Naive thymus-derived CD4-positive, alpha-beta T cell (primary cell): ENCODE measurements at regions not wholly inside any gene's neighbourhood (a gene's known extent, or its start where the extent isn't known, plus 50 kb on each side); places are given as distances from the start of the nearest gene placed in this dataset.
A peak's percentile ranks its signal among the peaks of the same experiment; 100 is the strongest.

Source experiments
- ATAC-seq: fragments of 150-1000 bp; cut with Tn5 transposase; 2 replicates; pipeline ENCODE4 v1.10.0; 2021; ENCODE audit warnings: mild to moderate bottlenecking, moderate library complexity
- CTCF ChIA-PET: fragments of 350-600 bp; sonication (Branson Sonifier 250); formaldehyde crosslinking; loops from one replicate; lab custom pipeline; 2021; ENCODE audit warnings: antibody characterized with exemption; lab: Charles Lee
- POLR2A ChIA-PET: fragments of 350-600 bp; sonication (Branson Sonifier 250); formaldehyde crosslinking; loops from one replicate; lab custom pipeline; 2021; ENCODE audit warnings: antibody characterized with exemption, inconsistent platforms; lab: Charles Lee
- DNase-seq, 9 donors: peaks; one replicate each; pipeline versions ENCODE4 v3.0.0 to v3.0.0-alpha.2; 2020 to 2022; ENCODE audit warnings: mixed read lengths in 1 of 9
- H3K27ac ChIP-seq: one replicate; pipeline ENCODE4 v1.7.0; 2013; ENCODE audit warnings: mild to moderate bottlenecking, low read depth, low read length, moderate library complexity
- H3K27me3 ChIP-seq, 2 donors: one replicate each; pipeline ENCODE4 v1.7.0; 2013; ENCODE audit warnings: low read length in 2 of 2, mild to moderate bottlenecking in 2 of 2, moderate library complexity in 2 of 2; ENCODE audit not compliant: control insufficient read depth in 2 of 2, insufficient read depth in 2 of 2
- H3K36me3 ChIP-seq, 3 experiments: 1 replicate in 2 of 3; 2 replicates in 1 of 3; pipeline ENCODE4 v1.7.0; 2013; ENCODE audit warnings: low read length in 3 of 3, mild to moderate bottlenecking in 3 of 3, moderate library complexity in 1 of 3; ENCODE audit not compliant: insufficient read depth in 3 of 3, control insufficient read depth in 2 of 3
- H3K4me1 ChIP-seq, 2 donors: one replicate each; pipeline ENCODE4 v1.7.0; 2013; ENCODE audit warnings: low read length in 2 of 2, mild to moderate bottlenecking in 2 of 2, moderate library complexity in 1 of 2; ENCODE audit not compliant: control insufficient read depth in 2 of 2, insufficient read depth in 2 of 2
- H3K4me3 ChIP-seq: 2 replicates; pipeline ENCODE4 v1.7.0; 2013; ENCODE audit warnings: mild to moderate bottlenecking, low read length
- H3K9me3 ChIP-seq, 3 experiments: 1 replicate in 2 of 3; 2 replicates in 1 of 3; pipeline ENCODE4 v1.7.0; 2013; ENCODE audit warnings: low read length in 3 of 3; ENCODE audit not compliant: control insufficient read depth in 2 of 3
- H3K27ac Mint-ChIP-seq, 9 donors: one replicate each; pipeline ENCODE4 v1.8.0; 2020 to 2022; ENCODE audit warnings: mixed read lengths in 9 of 9, mild to moderate bottlenecking in 8 of 9, moderate library complexity in 5 of 9, inconsistent platforms in 2 of 9
- H3K27me3 Mint-ChIP-seq, 5 donors: one replicate each; pipeline ENCODE4 v1.8.0; 2021 to 2022; ENCODE audit warnings: mixed read lengths in 5 of 5, mild to moderate bottlenecking in 1 of 5
- H3K36me3 Mint-ChIP-seq, 5 donors: one replicate each; pipeline ENCODE4 v1.8.0; 2020 to 2022; ENCODE audit warnings: mixed read lengths in 5 of 5, mild to moderate bottlenecking in 3 of 5, inconsistent platforms in 1 of 5
- H3K4me1 Mint-ChIP-seq, 7 donors: one replicate each; pipeline ENCODE4 v1.8.0; 2020 to 2022; ENCODE audit warnings: mixed read lengths in 7 of 7, mild to moderate bottlenecking in 3 of 7, inconsistent platforms in 1 of 7
- H3K4me3 Mint-ChIP-seq, 10 donors: one replicate each; pipeline ENCODE4 v1.8.0; 2020 to 2022; ENCODE audit warnings: mild to moderate bottlenecking in 10 of 10, mixed read lengths in 10 of 10, moderate library complexity in 6 of 10, inconsistent platforms in 2 of 10
- H3K9me3 Mint-ChIP-seq, 11 donors: one replicate each; pipeline ENCODE4 v1.8.0; 2020 to 2022; ENCODE audit warnings: mixed read lengths in 11 of 11, mild to moderate bottlenecking in 4 of 11, inconsistent platforms in 1 of 11, moderate library complexity in 1 of 11
- intact Hi-C, 2 donors: fragments of 100-400 bp; cut with micrococcal nuclease; formaldehyde crosslinking; loops; one replicate each; pipeline ENCODE4 v1.15.1; 2023

DNA sequence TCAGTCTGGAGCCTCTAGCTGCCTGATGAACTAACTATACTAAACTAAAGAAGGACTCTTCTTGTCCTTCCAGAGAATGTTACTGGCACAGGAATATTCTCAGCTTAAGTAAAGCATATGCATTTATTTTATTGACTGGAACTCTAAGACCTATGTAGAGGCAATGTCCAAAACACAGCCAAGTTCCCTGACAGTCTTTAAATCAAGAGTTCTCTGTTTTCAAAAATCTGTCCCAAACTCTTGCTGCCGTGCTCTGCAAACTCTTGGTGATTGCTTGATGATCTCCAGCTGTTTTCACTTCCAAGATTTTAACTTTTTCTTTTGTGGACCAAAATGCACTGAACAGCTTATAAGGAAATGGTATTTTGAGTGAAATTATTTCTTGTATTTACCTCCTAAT is 67.5 kb upstream of the DAAM1 start:
- H3K27ac Mint-ChIP-seq, result no peak overlapping the region
- no peaks in the 10 kb centered on the region for H3K4me1 ChIP-seq
- ChIA-PET CTCF (interaction anchor here (1.4 to 1.6 kb wide), 3 partner anchors 9 to 456 kb away, joined by 3 to 4 read pairs (median 4); partner anchors contain the start of gene CCDC175), POLR2A (no interaction called here)
- H3K4me1 Mint-ChIP-seq, result peaks cover 0 to 2% (median 0%) of the 10 kb centered on the region in 7 donors
- H3K4me3 ChIP-seq, result no peak overlapping the region
- no peak for DNase-seq
- H3K27me3 ChIP-seq, result peaks cover 0 to 3% of the 10 kb centered on the region in 2 donors
- ATAC-seq, result no peak
- H3K9me3 Mint-ChIP-seq, result no peaks in the 10 kb centered on the region
- no peaks in the 10 kb centered on the region for H3K36me3 Mint-ChIP-seq
- H3K36me3 ChIP-seq, result no peaks in the 10 kb centered on the region
- no peaks in the 10 kb centered on the region for H3K9me3 ChIP-seq
- intact Hi-C loops, result loop anchor here in 1 of 2 donors (10.0 kb wide), 1 partner anchor 234 kb away; no protein-coding TSS in a partner anchor
- H3K27me3 Mint-ChIP-seq, result peaks cover 5 to 39% (median 15%) of the 10 kb centered on the region in 5 donors
- H3K4me3 Mint-ChIP-seq, result no peak overlapping the region
- H3K27ac ChIP-seq, result no peak overlapping the region

DNA sequence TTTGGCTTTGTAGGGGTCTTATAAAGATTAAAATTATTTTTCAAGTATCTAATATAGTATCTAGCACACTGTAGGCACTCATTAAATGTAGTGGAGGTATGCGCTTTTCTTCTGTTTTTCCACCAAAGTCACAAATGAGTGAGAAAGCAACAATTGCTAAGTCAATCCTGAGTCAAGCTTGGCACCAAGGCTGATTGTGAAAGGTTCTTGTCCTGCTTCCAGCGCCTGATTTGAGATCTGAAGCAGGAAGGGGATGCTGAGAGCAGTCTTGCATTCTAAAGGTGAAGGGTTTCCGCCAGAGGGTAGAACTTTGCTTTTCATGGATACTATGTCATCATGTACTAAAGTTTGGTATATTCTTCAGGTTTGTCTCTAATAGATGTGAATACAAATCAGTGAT is 64.9 kb upstream of the DAAM1 start:
- ChIA-PET POLR2A (no interaction called here), CTCF (interaction anchor here (1.4 to 2.9 kb wide), 2 partner anchors 320 to 622 kb away, joined by 5 to 10 read pairs; no protein-coding TSS in a partner anchor)
- H3K27ac Mint-ChIP-seq, result no peak overlapping the region
- peaks cover 0 to 2% (median 0%) of the 10 kb centered on the region in 7 donors for H3K4me1 Mint-ChIP-seq
- DNase-seq (no peak), ATAC-seq (no peak)
- no peaks in the 10 kb centered on the region for H3K9me3 Mint-ChIP-seq
- no peak overlapping the region for H3K4me3 ChIP-seq
- H3K36me3 Mint-ChIP-seq, result no peaks in the 10 kb centered on the region
- H3K4me1 ChIP-seq, result no peaks in the 10 kb centered on the region
- no peak overlapping the region for H3K4me3 Mint-ChIP-seq
- no peaks in the 10 kb centered on the region for H3K9me3 ChIP-seq
- H3K27ac ChIP-seq, result no peak overlapping the region
- peaks cover 5 to 37% (median 17%) of the 10 kb centered on the region in 5 donors for H3K27me3 Mint-ChIP-seq
- H3K27me3 ChIP-seq, result peaks cover 0 to 3% of the 10 kb centered on the region in 2 donors
- intact Hi-C loops, result loop anchor here in 1 of 2 donors (10.0 kb wide), 1 partner anchor 231 kb away; no protein-coding TSS in a partner anchor
- no peaks in the 10 kb centered on the region for H3K36me3 ChIP-seq

DNA sequence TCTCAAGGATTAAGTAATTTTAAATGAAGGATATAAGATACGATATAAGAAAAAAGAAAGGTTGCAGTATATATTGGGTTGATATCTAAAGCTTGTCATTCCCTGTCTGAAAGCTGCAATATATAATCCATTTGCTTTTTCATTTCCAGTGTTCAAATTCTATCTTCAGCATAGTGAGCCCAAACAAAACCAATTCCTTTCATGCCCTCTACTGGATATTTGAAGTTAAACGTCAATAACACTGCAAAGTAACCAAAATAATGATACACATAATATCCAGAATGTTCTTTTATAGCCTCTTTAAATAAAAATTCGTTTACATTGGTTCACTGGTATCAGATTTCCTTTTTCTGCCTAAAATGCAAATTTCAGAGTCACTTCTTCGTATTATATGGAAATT is 64.5 kb upstream of the DAAM1 start:
- Mint-ChIP-seq H3K36me3 (no peaks in the 10 kb centered on the region), H3K9me3 (no peaks in the 10 kb centered on the region), H3K27ac (no peak overlapping the region), H3K27me3 (peaks cover 5 to 41% (median 17%) of the 10 kb centered on the region in 5 donors), H3K4me1 (peaks cover 0 to 2% (median 0%) of the 10 kb centered on the region in 7 donors), H3K4me3 (no peak overlapping the region)
- Histone ChIP-seq H3K4me1 (no peaks in the 10 kb centered on the region), H3K27ac (no peak overlapping the region), H3K36me3 (no peaks in the 10 kb centered on the region), H3K4me3 (no peak overlapping the region), H3K27me3 (peaks cover 0 to 3% of the 10 kb centered on the region in 2 donors), H3K9me3 (no peaks in the 10 kb centered on the region)
- ATAC-seq (no peak), DNase-seq (no peak)
- POLR2A ChIA-PET, result no interaction called here
- CTCF ChIA-PET, result interaction anchor here (1.0 to 2.9 kb wide), 5 partner anchors 315 to 623 kb away, joined by 3 to 23 read pairs (median 5); partner anchors contain the start of gene CCDC175
- intact Hi-C loops, result loop anchor here in 1 of 2 donors (1.0 to 10.0 kb wide), 2 partner anchors 231 to 623 kb away; no protein-coding TSS in a partner anchor

DNA sequence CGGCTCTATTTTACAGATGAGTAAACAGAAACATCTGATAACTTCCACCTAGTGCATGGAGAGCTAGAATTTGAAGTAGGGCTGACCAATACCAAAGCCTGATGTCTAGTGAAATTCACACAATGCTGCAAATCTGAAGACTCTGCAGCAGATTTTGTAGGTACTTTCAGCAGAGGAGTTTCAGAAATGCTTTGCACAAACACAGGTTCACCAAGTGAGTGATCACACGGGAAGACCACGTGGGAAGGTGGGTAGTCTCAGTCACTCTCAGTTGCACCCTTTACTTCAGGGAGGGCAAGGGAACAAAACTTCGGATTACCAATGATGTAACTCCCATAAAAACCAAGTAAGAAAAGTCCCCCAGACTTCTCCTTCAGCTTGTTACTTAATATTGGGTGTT is 63.3 kb upstream of the DAAM1 start:
- Mint-ChIP-seq H3K27me3 (peaks cover 11 to 33% (median 17%) of the 10 kb centered on the region in 5 donors), H3K27ac (no peak overlapping the region), H3K4me3 (no peak overlapping the region), H3K36me3 (no peaks in the 10 kb centered on the region), H3K9me3 (no peaks in the 10 kb centered on the region), H3K4me1 (peaks cover 0 to 2% (median 0%) of the 10 kb centered on the region in 7 donors)
- Histone ChIP-seq H3K4me1 (no peaks in the 10 kb centered on the region), H3K27me3 (peaks cover 0 to 3% of the 10 kb centered on the region in 2 donors), H3K36me3 (no peaks in the 10 kb centered on the region), H3K4me3 (no peak overlapping the region), H3K27ac (no peak overlapping the region), H3K9me3 (no peaks in the 10 kb centered on the region)
- POLR2A ChIA-PET, result no interaction called here
- no peak for ATAC-seq
- intact Hi-C loops, result loop anchor here (5.0 to 10.0 kb wide), 5 partner anchors 197 to 1057 kb away; no protein-coding TSS in a partner anchor
- no peak for DNase-seq
- CTCF ChIA-PET, result interaction anchor here (1.2 to 2.9 kb wide), 5 partner anchors 64 to 624 kb away, joined by 3 to 23 read pairs (median 10); partner anchors contain the start of genes CCDC175 and DAAM1

DNA sequence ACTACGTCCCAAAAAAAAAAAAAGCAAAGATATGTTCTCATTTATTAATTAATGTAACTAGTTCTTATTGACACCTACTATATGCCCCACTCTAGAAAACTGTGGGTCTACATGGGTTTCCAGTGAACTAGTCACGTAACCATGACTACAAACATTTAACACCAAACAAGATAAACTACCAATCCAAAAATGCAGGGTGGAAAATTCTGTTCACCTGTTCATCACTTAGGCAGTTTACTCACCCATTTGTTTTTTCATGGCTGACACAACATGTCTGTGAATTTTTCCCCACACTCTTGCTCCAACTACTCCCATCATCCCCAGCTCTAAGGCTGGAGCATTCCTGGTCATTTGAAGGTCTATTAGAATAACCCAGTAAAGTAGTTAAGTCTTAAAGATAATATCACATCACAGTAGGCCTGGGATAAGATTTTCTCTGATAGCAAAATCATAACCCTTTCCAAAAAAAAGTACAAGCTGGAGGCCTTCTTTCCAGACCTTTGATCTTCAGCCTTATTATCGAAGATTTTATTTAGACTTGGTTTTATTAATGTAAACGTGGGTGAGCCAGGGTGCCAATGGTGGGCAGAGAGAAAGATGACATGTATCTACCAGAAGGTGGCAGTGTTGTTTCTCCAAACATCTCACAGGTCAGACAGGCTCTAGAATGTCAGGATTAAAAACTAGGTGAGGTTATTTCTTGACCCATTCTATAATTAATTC is 61.6 kb upstream of the DAAM1 start:
- no peak overlapping the region for H3K4me3 ChIP-seq
- H3K27ac ChIP-seq, result no peak overlapping the region
- Mint-ChIP-seq H3K4me3 (no peak overlapping the region), H3K27me3 (peaks cover 14 to 30% (median 17%) of the 10 kb centered on the region in 5 donors), H3K9me3 (no peaks in the 10 kb centered on the region), H3K4me1 (no peaks in the 10 kb centered on the region), H3K36me3 (no peaks in the 10 kb centered on the region), H3K27ac (no peak overlapping the region)
- ChIA-PET CTCF (interaction anchor here (0.6 to 2.8 kb wide), 5 partner anchors 312 to 450 kb away, joined by 3 to 23 read pairs (median 6); partner anchors contain the start of gene CCDC175), POLR2A (interaction anchor here (0.6 kb wide), 1 partner anchor 114 kb away, joined by 4 read pairs; no protein-coding TSS in a partner anchor)
- no peaks in the 10 kb centered on the region for H3K4me1 ChIP-seq
- no peaks in the 10 kb centered on the region for H3K9me3 ChIP-seq
- DNase-seq (peak in 6 of 9 donors; percentile 35 to 65 (median 56)), ATAC-seq (peak; percentile 82)
- peaks cover 0 to 3% of the 10 kb centered on the region in 2 donors for H3K27me3 ChIP-seq
- H3K36me3 ChIP-seq, result no peaks in the 10 kb centered on the region
- intact Hi-C loops, result loop anchor here (1.0 to 10.0 kb wide), 11 partner anchors 62 to 1057 kb away; partner anchors contain the start of genes CCDC175 (in 2 of the 2) and DAAM1 (in 1 of the 2)

DNA sequence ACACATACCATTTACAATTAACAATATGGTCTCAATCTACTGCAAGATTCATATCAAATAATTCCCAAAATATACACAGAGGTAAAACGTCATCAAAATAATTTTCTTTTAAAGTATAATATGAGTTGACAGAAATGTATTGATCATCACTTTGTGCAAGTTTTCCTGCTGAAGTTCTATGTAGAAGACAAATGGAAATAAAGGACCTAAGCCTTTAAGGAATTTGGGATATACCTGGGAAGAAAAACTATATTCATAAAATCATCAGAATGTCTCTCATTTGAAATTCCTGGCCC is 61.1 kb upstream of the DAAM1 start:
- Histone ChIP-seq H3K36me3 (no peaks in the 10 kb centered on the region), H3K27me3 (peaks cover 0 to 3% of the 10 kb centered on the region in 2 donors), H3K4me3 (no peak overlapping the region), H3K4me1 (no peaks in the 10 kb centered on the region), H3K9me3 (no peaks in the 10 kb centered on the region), H3K27ac (no peak overlapping the region)
- Mint-ChIP-seq H3K27ac (no peak overlapping the region), H3K4me1 (no peaks in the 10 kb centered on the region), H3K4me3 (no peak overlapping the region), H3K9me3 (no peaks in the 10 kb centered on the region), H3K27me3 (peaks cover 14 to 35% (median 18%) of the 10 kb centered on the region in 5 donors), H3K36me3 (no peaks in the 10 kb centered on the region)
- intact Hi-C loops, result loop anchor here (1.0 to 10.0 kb wide), 11 partner anchors 61 to 1057 kb away; partner anchors contain the start of genes CCDC175 (in 2 of the 2) and DAAM1 (in 1 of the 2)
- DNase-seq (no peak), ATAC-seq (no peak)
- ChIA-PET CTCF (interaction anchor here (0.7 to 2.6 kb wide), 3 partner anchors 311 to 319 kb away, joined by 3 to 23 read pairs (median 6); no protein-coding TSS in a partner anchor), POLR2A (no interaction called here)
